Liver (tissue), 3 donors: ENCODE measurements at regions not wholly inside any gene's neighbourhood (a gene's known extent, or its start where the extent isn't known, plus 50 kb on each side); places are given as distances from the start of the nearest gene placed in this dataset.

Experiments used
- ATF3 ChIP-seq: IDR thresholded peaks from 2 replicates; pipeline ENCODE4 v1.6.1; 2016; ENCODE audit warnings: antibody characterized with exemption
- CTCF ChIP-seq: fragments of 150-350 bp; IDR thresholded peaks from 2 replicates; pipeline ENCODE4 v1.5.1; 2017; ENCODE audit warnings: improper control_type of control experiment, low read depth, low read length; ENCODE audit not compliant: missing input control
- EGR1 ChIP-seq, 2 donors: IDR thresholded peaks; 2 replicates each; pipeline ENCODE4 v1.6.1; 2016 to 2018; ENCODE audit warnings: antibody characterized with exemption in 2 of 2, low read depth in 2 of 2
- FOXA1 ChIP-seq: IDR thresholded peaks from 2 replicates; pipeline ENCODE4 v1.6.1; 2016; ENCODE audit warnings: antibody characterized with exemption
- JUND ChIP-seq, 2 donors: IDR thresholded peaks; 2 replicates each; pipeline ENCODE4 v1.6.1; 2016; ENCODE audit warnings: antibody characterized with exemption in 2 of 2
- MAX ChIP-seq: IDR thresholded peaks from 2 replicates; pipeline ENCODE4 v1.6.1; 2016; ENCODE audit warnings: antibody characterized with exemption
- NR2F2 ChIP-seq: IDR thresholded peaks from 2 replicates; pipeline ENCODE4 v1.6.1; 2016; ENCODE audit warnings: antibody characterized with exemption
- SP1 ChIP-seq: IDR thresholded peaks from 2 replicates; pipeline ENCODE4 v1.6.1; 2018; ENCODE audit warnings: antibody characterized with exemption, mild to moderate bottlenecking
- TAF1 ChIP-seq: conservative IDR thresholded peaks from 2 replicates; pipeline ENCODE4 v1.6.1; 2016; ENCODE audit warnings: antibody characterized with exemption, mild to moderate bottlenecking
- TF ChIP-seq, protein P1 (sequence below): IDR thresholded peaks from 2 replicates; pipeline ENCODE4 v1.6.1; 2016; ENCODE audit warnings: antibody characterized with exemption, mild to moderate bottlenecking
- TF ChIP-seq, protein P2 (sequence below): IDR thresholded peaks from 2 replicates; pipeline ENCODE4 v1.6.1; 2016; ENCODE audit warnings: antibody characterized with exemption
- donor health status: healthy.
- donor health status: healthy.

GRCh38 chr22:23403152-23403719 is 176.9 kb downstream of the IGLL1 start:
- TF ChIP-seq CTCF (no peak), MAX (no peak), SP1 (no peak), FOXA1 (no peak), NR2F2 (no peak), EGR1 (IDR thresholded peaks at IDR 0.05; ENCODE audit: low read depth in 2 of 2) (no peak), ATF3 (no peak), JUND (IDR thresholded peaks at IDR 0.05) (no peak), TAF1 (no peak)
- TF ChIP-seq, protein P1, sequence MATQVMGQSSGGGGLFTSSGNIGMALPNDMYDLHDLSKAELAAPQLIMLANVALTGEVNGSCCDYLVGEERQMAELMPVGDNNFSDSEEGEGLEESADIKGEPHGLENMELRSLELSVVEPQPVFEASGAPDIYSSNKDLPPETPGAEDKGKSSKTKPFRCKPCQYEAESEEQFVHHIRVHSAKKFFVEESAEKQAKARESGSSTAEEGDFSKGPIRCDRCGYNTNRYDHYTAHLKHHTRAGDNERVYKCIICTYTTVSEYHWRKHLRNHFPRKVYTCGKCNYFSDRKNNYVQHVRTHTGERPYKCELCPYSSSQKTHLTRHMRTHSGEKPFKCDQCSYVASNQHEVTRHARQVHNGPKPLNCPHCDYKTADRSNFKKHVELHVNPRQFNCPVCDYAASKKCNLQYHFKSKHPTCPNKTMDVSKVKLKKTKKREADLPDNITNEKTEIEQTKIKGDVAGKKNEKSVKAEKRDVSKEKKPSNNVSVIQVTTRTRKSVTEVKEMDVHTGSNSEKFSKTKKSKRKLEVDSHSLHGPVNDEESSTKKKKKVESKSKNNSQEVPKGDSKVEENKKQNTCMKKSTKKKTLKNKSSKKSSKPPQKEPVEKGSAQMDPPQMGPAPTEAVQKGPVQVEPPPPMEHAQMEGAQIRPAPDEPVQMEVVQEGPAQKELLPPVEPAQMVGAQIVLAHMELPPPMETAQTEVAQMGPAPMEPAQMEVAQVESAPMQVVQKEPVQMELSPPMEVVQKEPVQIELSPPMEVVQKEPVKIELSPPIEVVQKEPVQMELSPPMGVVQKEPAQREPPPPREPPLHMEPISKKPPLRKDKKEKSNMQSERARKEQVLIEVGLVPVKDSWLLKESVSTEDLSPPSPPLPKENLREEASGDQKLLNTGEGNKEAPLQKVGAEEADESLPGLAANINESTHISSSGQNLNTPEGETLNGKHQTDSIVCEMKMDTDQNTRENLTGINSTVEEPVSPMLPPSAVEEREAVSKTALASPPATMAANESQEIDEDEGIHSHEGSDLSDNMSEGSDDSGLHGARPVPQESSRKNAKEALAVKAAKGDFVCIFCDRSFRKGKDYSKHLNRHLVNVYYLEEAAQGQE, result no peak
- TF ChIP-seq, protein P2, sequence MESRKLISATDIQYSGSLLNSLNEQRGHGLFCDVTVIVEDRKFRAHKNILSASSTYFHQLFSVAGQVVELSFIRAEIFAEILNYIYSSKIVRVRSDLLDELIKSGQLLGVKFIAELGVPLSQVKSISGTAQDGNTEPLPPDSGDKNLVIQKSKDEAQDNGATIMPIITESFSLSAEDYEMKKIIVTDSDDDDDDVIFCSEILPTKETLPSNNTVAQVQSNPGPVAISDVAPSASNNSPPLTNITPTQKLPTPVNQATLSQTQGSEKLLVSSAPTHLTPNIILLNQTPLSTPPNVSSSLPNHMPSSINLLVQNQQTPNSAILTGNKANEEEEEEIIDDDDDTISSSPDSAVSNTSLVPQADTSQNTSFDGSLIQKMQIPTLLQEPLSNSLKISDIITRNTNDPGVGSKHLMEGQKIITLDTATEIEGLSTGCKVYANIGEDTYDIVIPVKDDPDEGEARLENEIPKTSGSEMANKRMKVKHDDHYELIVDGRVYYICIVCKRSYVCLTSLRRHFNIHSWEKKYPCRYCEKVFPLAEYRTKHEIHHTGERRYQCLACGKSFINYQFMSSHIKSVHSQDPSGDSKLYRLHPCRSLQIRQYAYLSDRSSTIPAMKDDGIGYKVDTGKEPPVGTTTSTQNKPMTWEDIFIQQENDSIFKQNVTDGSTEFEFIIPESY, result no peak
